Epithelial cell of proximal tubule (primary cell): ENCODE measurements at regions not wholly inside any gene's neighbourhood (a gene's known extent, or its start where the extent isn't known, plus 50 kb on each side); places are given as distances from the start of the nearest gene placed in this dataset.

Experiments used
- DNase-seq: peaks from one replicate; pipeline ENCODE4 v3.0.0-alpha.2; 2011; ENCODE audit warnings: low read depth
- H3K4me3 ChIP-seq: 2 replicates; pipeline ENCODE4 v1.5.1; 2011; ENCODE audit warnings: low read depth, mild to moderate bottlenecking, low read length
- TF ChIP-seq, protein P1 (sequence below): conservative IDR thresholded peaks from 2 replicates; pipeline ENCODE4 v1.5.1; 2012; ENCODE audit warnings: low read depth, mild to moderate bottlenecking, low read length

- TF ChIP-seq, protein P1, sequence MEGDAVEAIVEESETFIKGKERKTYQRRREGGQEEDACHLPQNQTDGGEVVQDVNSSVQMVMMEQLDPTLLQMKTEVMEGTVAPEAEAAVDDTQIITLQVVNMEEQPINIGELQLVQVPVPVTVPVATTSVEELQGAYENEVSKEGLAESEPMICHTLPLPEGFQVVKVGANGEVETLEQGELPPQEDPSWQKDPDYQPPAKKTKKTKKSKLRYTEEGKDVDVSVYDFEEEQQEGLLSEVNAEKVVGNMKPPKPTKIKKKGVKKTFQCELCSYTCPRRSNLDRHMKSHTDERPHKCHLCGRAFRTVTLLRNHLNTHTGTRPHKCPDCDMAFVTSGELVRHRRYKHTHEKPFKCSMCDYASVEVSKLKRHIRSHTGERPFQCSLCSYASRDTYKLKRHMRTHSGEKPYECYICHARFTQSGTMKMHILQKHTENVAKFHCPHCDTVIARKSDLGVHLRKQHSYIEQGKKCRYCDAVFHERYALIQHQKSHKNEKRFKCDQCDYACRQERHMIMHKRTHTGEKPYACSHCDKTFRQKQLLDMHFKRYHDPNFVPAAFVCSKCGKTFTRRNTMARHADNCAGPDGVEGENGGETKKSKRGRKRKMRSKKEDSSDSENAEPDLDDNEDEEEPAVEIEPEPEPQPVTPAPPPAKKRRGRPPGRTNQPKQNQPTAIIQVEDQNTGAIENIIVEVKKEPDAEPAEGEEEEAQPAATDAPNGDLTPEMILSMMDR = no peak
- no peak overlapping the region for H3K4me3 ChIP-seq
- no peak for DNase-seq
Observed at GRCh38 chr2:239519921-239520585, 119.2 kb upstream of the HDAC4 start.

GRCh38 chr2:239519089-239519920 lies 118.5 kb upstream of the HDAC4 start:
- H3K4me3 ChIP-seq = no peak overlapping the region
- TF ChIP-seq, protein P1 = no peak
- no peak for DNase-seq

- H3K4me3 ChIP-seq = no peak overlapping the region
- TF ChIP-seq, protein P1 = no peak
- no peak for DNase-seq
Observed at GRCh38 chr2:239518286-239519088, 117.7 kb upstream of the HDAC4 start.

DNA sequence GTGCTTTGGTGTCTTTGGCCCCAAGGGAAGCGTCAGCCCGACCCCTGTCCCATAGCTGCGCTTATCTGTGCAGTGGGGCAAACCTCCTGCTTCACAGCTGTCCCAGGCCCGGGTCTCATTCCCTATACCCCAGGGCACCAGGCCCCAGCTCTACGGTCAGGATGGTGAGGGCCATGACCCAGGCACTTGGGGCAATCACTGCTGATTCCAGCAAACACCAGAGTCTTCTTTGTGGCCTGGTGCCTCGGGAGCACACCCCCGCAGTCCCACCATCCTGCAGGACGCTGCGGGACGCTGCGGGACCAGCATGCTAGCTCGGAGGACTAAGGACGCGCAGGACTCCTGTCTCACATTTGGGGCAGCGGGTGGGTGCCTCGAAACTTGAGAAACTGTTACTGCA lies 116.9 kb upstream of the HDAC4 start:
- no peak for DNase-seq
- TF ChIP-seq, protein P1 = no peak
- no peak overlapping the region for H3K4me3 ChIP-seq

GRCh38 chr2:239516954-239517305 lies 116.1 kb upstream of the HDAC4 start:
- no peak for DNase-seq
- TF ChIP-seq, protein P1 = no peak

DNA sequence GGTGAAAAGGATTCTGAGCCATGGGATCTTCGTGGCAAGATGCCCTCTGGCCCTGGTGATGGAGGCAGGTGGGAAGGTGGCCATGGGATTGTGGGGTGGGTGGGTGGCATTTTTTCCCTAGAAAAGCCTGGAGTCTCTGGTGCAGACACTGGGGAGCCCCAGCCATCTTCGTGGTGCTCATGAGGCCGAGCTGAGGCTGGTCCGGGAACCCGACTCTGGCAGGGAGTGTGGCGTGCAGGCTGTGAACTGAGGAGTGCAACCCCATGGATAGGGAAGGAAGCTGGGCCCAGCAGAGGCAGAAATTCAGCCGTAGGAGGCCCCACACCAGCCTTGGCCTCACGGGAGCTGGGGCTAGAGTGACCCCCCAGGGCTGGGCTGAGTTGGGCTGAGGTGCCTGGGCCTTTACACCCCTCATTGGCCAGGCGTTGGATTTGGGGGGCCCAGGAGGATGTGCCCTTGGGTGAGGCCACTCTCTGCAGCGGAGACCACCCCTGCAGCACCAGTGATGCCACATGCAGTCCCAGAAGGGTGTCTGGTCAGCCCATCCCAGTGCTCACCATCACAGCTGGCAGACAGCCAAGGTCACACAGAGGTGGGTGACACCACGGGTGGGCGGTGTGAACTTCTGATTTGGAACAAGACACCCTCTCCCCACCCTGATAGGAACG lies 115.6 kb upstream of the HDAC4 start:
- TF ChIP-seq, protein P1 = no peak

More at GRCh38 chr2:239516954-239517305, 116.1 kb upstream of the HDAC4 start:
- H3K4me3 ChIP-seq = no peak overlapping the region

More for the DNA sequence above, 115.6 kb upstream of the HDAC4 start:
- H3K4me3 ChIP-seq = no peak overlapping the region
- no peak for DNase-seq
